ENCODE measurements at regions not wholly inside any gene's neighbourhood (a gene's known extent, or its start where the extent isn't known, plus 50 kb on each side); places are given as distances from the start of the nearest gene placed in this dataset.

DNA sequence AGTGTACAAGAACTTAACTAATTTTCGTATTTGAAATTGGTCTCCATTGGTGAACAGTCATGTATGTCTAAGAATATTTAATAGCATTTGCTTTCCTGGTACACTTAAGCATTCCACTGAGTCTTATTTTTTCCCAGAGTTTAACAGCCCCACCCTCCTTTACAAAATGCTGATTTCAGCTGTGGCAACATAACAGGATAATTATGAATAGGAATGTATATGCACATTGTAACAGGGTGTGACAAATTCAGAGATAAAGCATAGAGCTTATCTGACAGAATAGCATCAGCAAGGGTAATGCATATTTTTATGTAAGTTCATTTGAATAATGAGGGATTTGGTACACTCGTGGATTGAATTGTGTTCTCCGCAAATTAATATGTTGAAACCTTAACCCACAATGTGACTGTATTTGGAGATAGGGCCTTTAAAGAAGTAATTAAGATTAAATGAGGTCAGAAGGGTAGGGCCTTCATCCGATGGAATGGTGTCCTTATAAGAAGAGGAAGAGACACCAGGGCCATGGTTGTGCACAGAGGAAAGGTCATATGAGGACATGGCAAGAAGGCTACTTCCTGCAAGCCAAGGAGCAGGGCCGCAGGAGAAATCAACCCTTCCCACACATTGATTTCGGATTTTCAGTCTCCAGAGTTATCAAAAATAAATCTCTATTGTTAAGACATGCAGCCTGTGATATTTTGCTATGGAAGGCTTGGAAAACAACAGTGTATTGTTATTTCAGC is 439.7 kb upstream of the CDH20 start:
- TF ChIP-seq POLR2A (IDR thresholded peaks at IDR 0.05; ENCODE audit: low read length) (no peak), GATA1 (IDR thresholded peaks at IDR 0.05; ENCODE audit: low read depth, low read length) (no peak)
